ENCODE measurements at regions not wholly inside any gene's neighbourhood (a gene's known extent, or its start where the extent isn't known, plus 50 kb on each side); places are given as distances from the start of the nearest gene placed in this dataset.

DNA sequence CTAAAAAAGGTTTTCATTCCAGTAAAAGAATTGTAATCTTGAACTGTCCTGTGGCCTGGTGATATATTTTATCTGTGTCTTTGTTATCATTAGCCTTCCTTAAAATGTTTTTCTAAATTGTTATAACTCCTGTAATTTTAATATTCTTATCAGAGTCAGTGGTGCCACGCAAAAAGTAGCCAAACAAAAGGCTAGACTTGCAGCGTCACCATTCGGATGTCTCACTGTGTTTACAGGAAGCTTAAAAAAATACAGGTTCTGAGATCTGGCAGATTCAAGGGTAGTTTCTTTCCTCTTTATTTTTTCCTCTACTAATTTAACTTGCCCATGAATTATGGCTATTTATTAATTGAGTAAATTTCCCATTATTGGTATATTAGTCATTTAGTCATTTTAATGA lies 362.3 kb downstream of the MAT2B start:
- TF ChIP-seq, protein P1, sequence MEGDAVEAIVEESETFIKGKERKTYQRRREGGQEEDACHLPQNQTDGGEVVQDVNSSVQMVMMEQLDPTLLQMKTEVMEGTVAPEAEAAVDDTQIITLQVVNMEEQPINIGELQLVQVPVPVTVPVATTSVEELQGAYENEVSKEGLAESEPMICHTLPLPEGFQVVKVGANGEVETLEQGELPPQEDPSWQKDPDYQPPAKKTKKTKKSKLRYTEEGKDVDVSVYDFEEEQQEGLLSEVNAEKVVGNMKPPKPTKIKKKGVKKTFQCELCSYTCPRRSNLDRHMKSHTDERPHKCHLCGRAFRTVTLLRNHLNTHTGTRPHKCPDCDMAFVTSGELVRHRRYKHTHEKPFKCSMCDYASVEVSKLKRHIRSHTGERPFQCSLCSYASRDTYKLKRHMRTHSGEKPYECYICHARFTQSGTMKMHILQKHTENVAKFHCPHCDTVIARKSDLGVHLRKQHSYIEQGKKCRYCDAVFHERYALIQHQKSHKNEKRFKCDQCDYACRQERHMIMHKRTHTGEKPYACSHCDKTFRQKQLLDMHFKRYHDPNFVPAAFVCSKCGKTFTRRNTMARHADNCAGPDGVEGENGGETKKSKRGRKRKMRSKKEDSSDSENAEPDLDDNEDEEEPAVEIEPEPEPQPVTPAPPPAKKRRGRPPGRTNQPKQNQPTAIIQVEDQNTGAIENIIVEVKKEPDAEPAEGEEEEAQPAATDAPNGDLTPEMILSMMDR (IDR thresholded peaks at IDR 0.05; ENCODE audit: insufficient read depth, low read length, poor library complexity, severe bottlenecking): no peak
- no peak for TF ChIP-seq EZH2phosphoT487 (conservative IDR thresholded peaks at IDR 0.05; ENCODE audit: low read length)

Data from SU-DHL-6 (cell line).